Memory B cell (primary cell): ENCODE measurements at regions not wholly inside any gene's neighbourhood (a gene's known extent, or its start where the extent isn't known, plus 50 kb on each side); places are given as distances from the start of the nearest gene placed in this dataset.
A peak's percentile ranks its signal among the peaks of the same experiment; 100 is the strongest.

Experiments
- ATAC-seq: fragments of 150-1000 bp; cut with Tn5 transposase; 2 replicates; pipeline ENCODE4 v1.10.0; 2021; ENCODE audit warnings: low read depth, mild to moderate bottlenecking, moderate library complexity
- DNase-seq, 2 donors: peaks; one replicate each; pipeline ENCODE4 v3.0.0; 2022; ENCODE audit warnings: low spot score in 2 of 2
- H3K27ac Mint-ChIP-seq: one replicate; pipeline ENCODE4 v1.8.0; 2022; ENCODE audit warnings: mild to moderate bottlenecking, moderate library complexity, mixed read lengths
- H3K27me3 Mint-ChIP-seq: one replicate; pipeline ENCODE4 v1.8.0; 2022; ENCODE audit warnings: mixed read lengths
- H3K36me3 Mint-ChIP-seq: one replicate; pipeline ENCODE4 v1.8.0; 2022; ENCODE audit warnings: mild to moderate bottlenecking, mixed read lengths
- H3K4me1 Mint-ChIP-seq: one replicate; pipeline ENCODE4 v1.8.0; 2022; ENCODE audit warnings: mixed read lengths
- H3K4me3 Mint-ChIP-seq: one replicate; pipeline ENCODE4 v1.8.0; 2022; ENCODE audit warnings: mild to moderate bottlenecking, moderate library complexity, mixed read lengths
- H3K9me3 Mint-ChIP-seq: one replicate; pipeline ENCODE4 v1.8.0; 2022; ENCODE audit warnings: mixed read lengths

DNA sequence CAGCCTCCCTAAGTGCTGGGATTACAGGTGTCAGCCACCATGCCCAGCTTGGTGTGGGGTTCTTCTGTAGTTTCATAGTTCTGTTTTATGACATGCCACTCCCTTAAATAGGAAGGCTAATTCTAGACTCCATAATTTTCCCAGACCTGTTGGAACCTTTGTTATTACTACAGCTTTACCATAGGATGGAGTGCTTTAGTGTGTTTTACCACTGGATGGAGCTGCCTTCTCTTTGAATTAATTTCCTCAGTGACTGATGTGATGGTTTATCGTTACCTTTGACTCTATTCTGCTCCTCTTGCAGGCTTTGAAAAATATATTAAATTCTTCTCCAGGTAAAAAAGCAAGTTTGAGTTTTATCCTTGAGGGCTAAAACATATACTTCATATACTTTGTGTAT, 84.6 kb upstream of the NEK7 start:
- H3K36me3 Mint-ChIP-seq, result no peaks in the 10 kb centered on the region
- no peak for ATAC-seq
- H3K27me3 Mint-ChIP-seq, result peaks cover 12% of the 10 kb centered on the region
- H3K27ac Mint-ChIP-seq, result no peak overlapping the region
- no peak overlapping the region for H3K4me3 Mint-ChIP-seq
- H3K9me3 Mint-ChIP-seq, result no peaks in the 10 kb centered on the region
- DNase-seq, result no peak
- H3K4me1 Mint-ChIP-seq, result no peaks in the 10 kb centered on the region

DNA sequence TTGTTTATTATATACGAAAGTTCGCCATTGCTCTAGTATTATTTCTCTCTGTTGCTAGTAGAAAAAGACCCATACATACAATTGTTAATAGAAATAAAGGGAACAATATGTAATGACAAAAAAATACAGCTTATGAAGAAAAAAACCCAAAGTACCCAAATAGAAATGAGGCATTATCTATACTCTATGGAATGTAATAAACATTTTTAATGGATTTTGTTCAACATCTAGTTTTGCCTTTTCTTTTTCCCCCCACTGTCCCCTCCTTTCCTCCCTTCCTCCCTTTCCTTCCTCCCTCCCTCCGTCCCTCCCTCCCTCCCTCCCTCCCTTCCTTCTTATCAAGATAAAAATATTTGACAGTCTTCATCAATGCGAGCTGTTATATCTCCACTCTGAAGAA, 81.5 kb upstream of the NEK7 start:
- Mint-ChIP-seq H3K36me3 (peaks cover 2% of the 10 kb centered on the region), H3K27me3 (peaks cover 10% of the 10 kb centered on the region), H3K27ac (no peak overlapping the region), H3K4me3 (no peak overlapping the region), H3K9me3 (peaks cover 3% of the 10 kb centered on the region), H3K4me1 (no peaks in the 10 kb centered on the region)
- no peak for DNase-seq
- no peak for ATAC-seq

DNA sequence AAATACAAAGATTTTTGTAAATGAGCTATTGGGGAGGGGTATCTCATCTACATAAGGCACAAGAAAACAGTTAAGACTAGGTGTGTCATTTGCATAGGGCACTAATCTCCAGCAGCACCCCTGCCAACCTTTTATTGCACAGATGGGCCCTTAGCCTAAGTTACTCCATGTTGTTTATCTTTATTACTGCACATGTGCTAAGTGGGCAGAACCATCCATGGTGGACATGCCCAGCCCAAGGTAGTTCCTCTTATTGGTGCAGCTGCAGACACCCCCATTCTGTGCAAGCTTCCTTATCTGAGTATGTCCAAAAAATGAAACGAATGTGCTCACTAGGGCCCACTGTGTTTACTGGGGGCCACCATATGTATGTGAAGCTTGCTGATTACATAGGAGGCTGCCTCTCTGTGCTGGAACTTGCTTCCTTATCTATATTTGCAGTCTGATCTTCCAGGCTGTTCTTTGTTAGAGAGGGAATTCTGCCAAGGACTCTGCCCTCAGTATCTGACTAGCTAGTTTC, 77.3 kb upstream of the NEK7 start:
- no peaks in the 10 kb centered on the region for H3K4me1 Mint-ChIP-seq
- peaks cover 12% of the 10 kb centered on the region for H3K27me3 Mint-ChIP-seq
- H3K4me3 Mint-ChIP-seq, result no peak overlapping the region
- H3K36me3 Mint-ChIP-seq, result peaks cover 2% of the 10 kb centered on the region
- H3K9me3 Mint-ChIP-seq, result peaks cover 3% of the 10 kb centered on the region
- ATAC-seq (peak; percentile 31), DNase-seq (no peak)
- H3K27ac Mint-ChIP-seq, result no peak overlapping the region

DNA sequence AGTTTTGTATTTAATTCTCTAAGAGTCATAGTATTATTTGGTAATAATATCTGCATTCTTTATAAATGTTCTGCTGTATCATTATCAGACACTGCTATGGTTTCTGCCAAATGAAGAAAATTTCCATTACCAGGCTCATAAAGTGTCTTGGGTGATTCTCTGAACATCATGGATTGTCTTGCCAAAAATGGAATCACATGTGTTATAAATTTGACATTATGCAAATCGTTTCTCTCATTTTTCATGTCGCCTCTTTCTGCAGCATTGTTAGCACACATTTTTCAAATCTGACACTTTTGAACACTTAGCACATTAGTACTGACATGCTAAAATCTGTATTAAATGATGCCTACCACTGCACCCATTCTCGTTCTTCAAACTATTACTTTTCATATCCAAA, 74.2 kb upstream of the NEK7 start:
- H3K4me1 Mint-ChIP-seq, result no peaks in the 10 kb centered on the region
- ATAC-seq, result no peak
- H3K9me3 Mint-ChIP-seq, result peaks cover 3% of the 10 kb centered on the region
- no peak for DNase-seq
- H3K27ac Mint-ChIP-seq, result no peak overlapping the region
- H3K27me3 Mint-ChIP-seq, result peaks cover 15% of the 10 kb centered on the region
- no peak overlapping the region for H3K4me3 Mint-ChIP-seq
- H3K36me3 Mint-ChIP-seq, result peaks cover 2% of the 10 kb centered on the region

DNA sequence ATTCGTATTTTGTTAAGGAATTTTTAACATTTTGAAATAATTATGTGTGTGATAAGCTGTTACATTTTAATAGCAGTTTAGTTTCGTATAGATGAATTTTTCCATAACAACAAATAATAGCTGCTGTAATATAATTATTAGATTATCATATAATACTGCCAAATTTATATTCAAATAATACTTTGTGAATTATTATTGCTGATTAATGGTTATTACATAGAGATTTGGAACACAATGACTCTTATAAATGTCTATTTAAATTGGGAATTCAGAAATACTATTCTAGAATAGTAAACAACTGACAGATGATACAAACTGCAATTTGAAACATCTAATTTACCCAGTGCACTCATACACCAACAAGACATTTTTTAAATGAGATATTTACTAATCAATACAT, 73.2 kb upstream of the NEK7 start:
- no peak for DNase-seq
- Mint-ChIP-seq H3K9me3 (peaks cover under 1% of the 10 kb centered on the region), H3K27ac (no peak overlapping the region), H3K27me3 (peaks cover 13% of the 10 kb centered on the region), H3K36me3 (peaks cover under 1% of the 10 kb centered on the region), H3K4me1 (no peaks in the 10 kb centered on the region), H3K4me3 (no peak overlapping the region)
- no peak for ATAC-seq

DNA sequence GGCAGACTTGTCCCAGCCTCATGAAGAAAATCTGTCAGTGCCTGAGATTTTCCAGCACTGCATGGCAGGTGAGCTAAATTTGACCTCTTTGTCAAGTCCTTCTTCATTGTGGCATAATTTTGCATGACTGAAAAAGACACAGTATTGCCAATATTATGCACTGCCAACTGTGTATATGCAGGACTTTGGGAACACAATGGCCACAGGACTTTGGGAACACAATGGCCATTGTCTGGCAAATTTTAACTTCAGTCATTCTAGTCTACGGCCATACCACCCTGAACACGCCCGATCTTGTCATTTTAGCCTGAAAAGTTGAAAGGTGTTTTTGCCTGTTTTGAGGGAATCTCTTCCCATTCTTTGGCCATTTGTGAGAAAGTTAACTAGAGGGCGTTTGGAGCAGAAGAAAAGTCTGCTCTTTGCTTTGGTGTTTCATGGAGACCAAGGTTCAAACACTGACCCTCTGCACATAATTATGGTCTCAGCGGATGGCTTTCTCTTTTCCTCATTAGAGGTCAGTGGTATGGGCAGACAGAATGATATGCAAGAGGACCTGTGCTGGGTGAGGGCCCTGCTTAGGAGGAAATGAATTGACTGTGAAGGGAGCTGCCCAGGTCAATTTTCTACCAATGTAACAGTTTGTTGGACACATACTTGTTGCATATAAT, 72.4 kb upstream of the NEK7 start:
- no peak overlapping the region for H3K27ac Mint-ChIP-seq
- H3K27me3 Mint-ChIP-seq, result peaks cover 12% of the 10 kb centered on the region
- ATAC-seq (no peak), DNase-seq (no peak)
- H3K4me1 Mint-ChIP-seq, result no peaks in the 10 kb centered on the region
- H3K4me3 Mint-ChIP-seq, result no peak overlapping the region
- no peaks in the 10 kb centered on the region for H3K36me3 Mint-ChIP-seq
- H3K9me3 Mint-ChIP-seq, result no peaks in the 10 kb centered on the region

DNA sequence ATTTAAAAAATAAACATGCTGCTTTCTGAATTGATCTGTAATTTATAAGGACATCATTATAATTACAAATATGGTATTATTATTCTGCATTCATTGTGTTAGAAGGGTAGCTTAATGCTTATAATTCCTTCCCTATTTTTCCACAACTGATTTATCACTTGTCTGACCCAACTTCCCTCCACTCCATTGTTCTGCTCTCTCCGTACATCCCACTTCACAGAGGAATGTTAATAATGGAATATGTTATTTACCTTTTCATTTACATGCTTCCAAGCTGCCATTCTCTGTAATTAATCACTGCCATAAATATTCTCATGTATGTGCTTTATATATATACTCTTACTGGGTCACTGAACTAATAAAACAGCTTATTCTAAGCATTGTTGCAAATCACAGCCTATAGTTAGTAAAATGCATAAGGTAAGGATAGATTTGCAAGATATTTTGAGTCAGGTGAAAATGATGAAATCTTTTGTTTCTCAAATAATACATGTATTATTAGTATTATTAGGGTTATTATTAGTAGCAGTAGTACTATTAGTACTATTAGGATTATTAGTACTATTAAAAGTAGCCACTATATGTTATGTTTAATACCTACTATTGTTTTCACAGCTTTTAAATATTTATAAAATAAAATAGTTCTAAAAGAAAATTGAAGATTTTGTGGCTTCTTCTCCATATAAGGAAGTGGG, 70.6 kb upstream of the NEK7 start:
- ATAC-seq, result no peak
- Mint-ChIP-seq H3K9me3 (no peaks in the 10 kb centered on the region), H3K4me1 (no peaks in the 10 kb centered on the region), H3K27me3 (peaks cover 9% of the 10 kb centered on the region), H3K27ac (no peak overlapping the region), H3K4me3 (no peak overlapping the region), H3K36me3 (no peaks in the 10 kb centered on the region)
- DNase-seq, result no peak

DNA sequence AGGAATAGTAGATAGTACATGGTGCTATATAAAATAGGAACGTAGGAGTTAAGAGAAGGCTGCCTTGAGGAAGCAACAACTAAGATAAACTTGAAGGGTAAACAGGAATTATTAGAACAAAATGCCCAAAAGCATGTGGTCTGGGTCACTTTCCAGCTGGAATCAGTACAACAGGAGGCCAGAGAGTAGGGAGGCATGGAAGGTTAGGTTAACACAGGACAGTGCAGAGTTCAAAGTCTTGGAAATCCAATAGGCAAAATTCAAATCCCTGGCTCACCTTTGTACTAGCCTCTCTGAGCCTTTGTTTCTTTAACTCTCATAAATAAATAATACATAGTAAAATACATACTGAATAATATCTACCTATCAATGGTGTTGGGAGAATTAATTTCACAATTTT, 69.0 kb upstream of the NEK7 start:
- peaks cover 7% of the 10 kb centered on the region for H3K27me3 Mint-ChIP-seq
- H3K9me3 Mint-ChIP-seq, result no peaks in the 10 kb centered on the region
- H3K4me3 Mint-ChIP-seq, result no peak overlapping the region
- DNase-seq (no peak), ATAC-seq (no peak)
- no peak overlapping the region for H3K27ac Mint-ChIP-seq
- no peaks in the 10 kb centered on the region for H3K36me3 Mint-ChIP-seq
- no peaks in the 10 kb centered on the region for H3K4me1 Mint-ChIP-seq

DNA sequence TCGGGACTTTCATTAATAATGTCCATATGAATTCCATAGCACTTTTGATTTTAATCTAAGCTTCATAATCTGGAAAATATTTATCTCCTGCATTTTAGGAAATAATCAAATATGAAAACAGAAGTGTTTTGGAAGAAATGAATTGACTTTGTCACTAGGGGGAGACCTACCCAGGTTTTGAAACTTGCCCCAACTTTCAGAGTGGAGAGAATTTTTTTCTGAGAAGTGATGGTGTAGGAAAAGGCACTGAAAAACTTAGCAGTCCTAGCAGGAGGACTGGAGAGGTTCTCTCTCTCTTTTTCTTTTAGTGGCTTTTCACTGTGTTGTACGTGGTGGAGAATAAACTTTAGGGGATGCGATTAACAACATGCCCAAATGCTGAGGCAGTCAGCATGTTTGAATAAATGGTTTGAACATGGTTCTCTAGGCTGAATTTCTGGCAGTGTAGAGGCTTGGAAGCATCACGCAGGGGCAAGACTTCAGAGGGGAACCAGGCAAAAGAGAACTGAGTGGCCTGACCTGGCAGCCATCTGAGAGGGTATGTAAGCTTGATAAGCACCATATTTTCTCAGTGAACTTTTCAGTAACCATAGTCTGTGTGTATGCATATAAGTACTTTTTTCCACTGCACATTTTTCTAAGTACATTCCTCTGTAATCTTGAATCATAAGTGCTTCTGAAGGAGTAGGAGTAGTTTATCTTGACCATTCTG, 68.3 kb upstream of the NEK7 start:
- DNase-seq (peak in 1 of 2 donors; percentile 19), ATAC-seq (peak; percentile 35)
- H3K4me1 Mint-ChIP-seq, result no peaks in the 10 kb centered on the region
- peaks cover 7% of the 10 kb centered on the region for H3K27me3 Mint-ChIP-seq
- no peaks in the 10 kb centered on the region for H3K9me3 Mint-ChIP-seq
- no peak overlapping the region for H3K27ac Mint-ChIP-seq
- no peaks in the 10 kb centered on the region for H3K36me3 Mint-ChIP-seq
- H3K4me3 Mint-ChIP-seq, result no peak overlapping the region

DNA sequence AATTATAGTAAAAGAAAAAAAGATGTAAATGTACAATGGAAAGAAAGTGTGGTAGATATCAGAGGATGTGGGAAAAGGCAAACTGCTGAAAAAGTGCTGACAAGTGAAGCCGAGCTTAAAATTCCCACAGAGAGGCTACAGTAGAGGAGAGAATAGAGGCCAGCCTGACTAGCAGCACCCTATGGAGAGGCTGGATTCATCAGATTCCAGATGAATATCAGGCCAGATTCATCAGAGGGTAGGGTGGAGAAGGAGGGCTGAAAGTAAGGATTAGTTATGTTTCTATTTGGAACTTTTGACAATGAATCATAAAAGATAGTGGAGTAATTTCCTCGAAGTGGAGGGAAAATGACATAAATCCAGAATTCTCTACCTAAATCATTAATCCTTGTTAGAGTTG, 60.4 kb upstream of the NEK7 start:
- Mint-ChIP-seq H3K4me3 (no peak overlapping the region), H3K27me3 (peaks cover 13% of the 10 kb centered on the region), H3K27ac (no peak overlapping the region), H3K9me3 (no peaks in the 10 kb centered on the region), H3K4me1 (no peaks in the 10 kb centered on the region), H3K36me3 (no peaks in the 10 kb centered on the region)
- DNase-seq (no peak), ATAC-seq (no peak)

DNA sequence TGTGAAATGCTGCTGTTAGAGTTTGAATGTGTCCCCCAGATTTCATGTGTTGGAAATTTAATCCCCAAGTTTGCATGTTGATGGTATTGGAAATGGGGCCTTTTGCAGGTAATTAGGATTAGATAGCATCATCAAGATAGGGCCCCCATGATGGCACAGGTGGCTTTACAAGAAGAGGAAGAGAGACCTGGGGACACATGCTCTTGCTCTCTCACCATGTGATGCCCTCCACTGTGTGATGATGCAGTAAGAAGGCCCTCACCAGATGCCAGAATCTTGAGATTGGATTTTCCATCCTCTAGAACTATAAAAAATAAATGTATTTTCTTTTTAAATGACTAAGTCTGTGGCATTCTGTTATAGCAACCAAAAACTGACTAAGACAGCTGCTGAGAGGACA, 57.0 kb upstream of the NEK7 start:
- Mint-ChIP-seq H3K9me3 (no peaks in the 10 kb centered on the region), H3K36me3 (no peaks in the 10 kb centered on the region), H3K27me3 (peaks cover 13% of the 10 kb centered on the region), H3K4me3 (no peak overlapping the region), H3K27ac (no peak overlapping the region), H3K4me1 (no peaks in the 10 kb centered on the region)
- peak; percentile 60 for ATAC-seq
- no peak for DNase-seq

DNA sequence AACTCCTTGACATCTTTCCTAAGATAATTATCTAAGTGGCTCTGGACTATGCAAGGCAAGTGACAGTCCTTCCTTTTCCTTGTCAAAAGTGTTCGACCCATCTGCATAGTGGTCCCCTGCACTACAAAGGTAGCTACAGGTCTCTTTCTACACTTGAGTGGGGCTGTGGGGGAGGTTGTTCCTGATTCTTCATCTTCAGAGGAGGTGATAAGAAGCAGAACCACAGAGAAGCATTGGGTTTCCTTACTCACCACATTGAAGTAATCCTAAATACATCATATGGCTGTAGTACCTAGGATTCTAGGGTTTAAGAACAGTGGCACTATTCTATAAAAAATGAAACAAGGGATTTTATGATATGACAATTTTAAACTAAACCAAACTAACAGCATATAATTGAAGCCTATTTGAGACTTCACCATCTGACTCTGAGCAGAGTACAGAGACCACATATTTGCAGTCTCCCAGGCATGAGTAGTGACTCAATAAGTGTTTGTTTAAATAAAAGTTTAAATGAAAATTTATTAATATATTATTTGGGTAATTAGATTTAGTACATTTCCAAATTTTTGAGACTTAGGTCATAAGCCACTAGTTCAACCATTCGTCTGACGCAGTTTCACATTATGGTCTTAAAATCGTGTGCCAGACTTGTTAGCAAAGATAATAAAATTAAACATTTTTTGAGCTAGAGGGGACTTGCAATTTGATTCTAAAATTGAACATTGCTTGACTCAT, 54.9 kb upstream of the NEK7 start:
- H3K36me3 Mint-ChIP-seq, result no peaks in the 10 kb centered on the region
- no peaks in the 10 kb centered on the region for H3K4me1 Mint-ChIP-seq
- no peak overlapping the region for H3K4me3 Mint-ChIP-seq
- DNase-seq (no peak), ATAC-seq (no peak)
- H3K9me3 Mint-ChIP-seq, result no peaks in the 10 kb centered on the region
- peaks cover 7% of the 10 kb centered on the region for H3K27me3 Mint-ChIP-seq
- no peak overlapping the region for H3K27ac Mint-ChIP-seq

DNA sequence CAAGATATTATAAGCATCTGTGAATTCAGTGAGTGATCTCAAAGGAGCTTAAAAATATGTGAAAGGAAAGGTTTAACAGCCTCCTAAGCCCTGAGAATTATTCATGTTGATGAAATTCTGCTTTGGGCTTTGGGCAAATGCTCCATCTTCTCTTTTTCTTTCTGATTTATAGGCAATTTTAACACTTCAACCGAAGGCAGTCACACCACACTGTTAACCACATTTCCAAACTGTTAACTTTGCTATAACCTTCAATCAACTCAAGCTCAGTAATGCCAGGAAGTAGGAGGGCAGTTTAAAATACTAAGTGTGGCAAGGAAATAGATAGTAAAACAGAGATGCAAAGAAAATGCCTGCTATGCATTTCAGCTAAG, 54.4 kb upstream of the NEK7 start:
- H3K36me3 Mint-ChIP-seq, result no peaks in the 10 kb centered on the region
- H3K27me3 Mint-ChIP-seq, result peaks cover 5% of the 10 kb centered on the region
- DNase-seq (no peak), ATAC-seq (no peak)
- no peak overlapping the region for H3K27ac Mint-ChIP-seq
- no peak overlapping the region for H3K4me3 Mint-ChIP-seq
- no peaks in the 10 kb centered on the region for H3K9me3 Mint-ChIP-seq
- no peaks in the 10 kb centered on the region for H3K4me1 Mint-ChIP-seq

DNA sequence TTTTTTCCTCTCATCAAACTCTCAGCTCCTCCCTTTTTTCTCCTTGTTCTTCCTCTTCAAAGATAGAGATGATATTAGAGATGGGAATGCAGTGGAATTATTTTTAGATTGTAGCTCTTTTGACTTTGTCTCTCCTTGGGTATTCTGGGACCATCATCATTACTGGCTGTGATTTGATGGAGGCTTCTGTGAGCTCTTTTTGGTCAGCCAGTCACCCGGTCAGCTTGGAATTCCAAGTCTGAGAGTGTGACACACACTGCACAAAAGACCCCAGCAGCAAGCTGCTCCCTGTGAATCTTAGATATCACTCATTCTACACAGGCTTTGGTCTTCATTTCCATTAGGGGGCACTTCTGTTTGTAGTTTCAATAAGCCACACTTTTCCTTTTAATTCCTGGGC, 51.6 kb upstream of the NEK7 start:
- no peaks in the 10 kb centered on the region for H3K36me3 Mint-ChIP-seq
- H3K9me3 Mint-ChIP-seq, result no peaks in the 10 kb centered on the region
- H3K27me3 Mint-ChIP-seq, result no peaks in the 10 kb centered on the region
- DNase-seq (no peak), ATAC-seq (no peak)
- H3K4me1 Mint-ChIP-seq, result no peaks in the 10 kb centered on the region
- H3K27ac Mint-ChIP-seq, result no peak overlapping the region
- no peak overlapping the region for H3K4me3 Mint-ChIP-seq
